BE2C (cell line): ENCODE measurements at regions not wholly inside any gene's neighbourhood (a gene's known extent, or its start where the extent isn't known, plus 50 kb on each side); places are given as distances from the start of the nearest gene placed in this dataset.

Source experiments
- DNase-seq: peaks from one replicate; pipeline ENCODE4 v3.0.0-alpha.2; 2020
- H3K27me3 ChIP-seq: fragments of 250-450 bp; sonication (Bioruptor Pico); 2 replicates; pipeline ENCODE4 v1.5.1; 2020; ENCODE audit warnings: mild to moderate bottlenecking
- H3K36me3 ChIP-seq: fragments of 250-450 bp; sonication (Bioruptor Pico); 2 replicates; pipeline ENCODE4 v1.5.1; 2020; ENCODE audit warnings: mild to moderate bottlenecking
- H3K4me1 ChIP-seq: fragments of 250-450 bp; sonication (Bioruptor Pico); 2 replicates; pipeline ENCODE4 v1.5.1; 2020
- H3K4me3 ChIP-seq: 2 replicates; pipeline ENCODE4 v1.5.1; 2011; ENCODE audit warnings: low read depth, low read length
- H3K9me3 ChIP-seq: fragments of 250-450 bp; sonication (Bioruptor Pico); 2 replicates; pipeline ENCODE4 v1.5.1; 2020
- TF ChIP-seq, protein P1 (sequence below): IDR thresholded peaks from 2 replicates; pipeline ENCODE4 v1.5.1; 2012; ENCODE audit warnings: mild to moderate bottlenecking, low read depth, low read length

DNA sequence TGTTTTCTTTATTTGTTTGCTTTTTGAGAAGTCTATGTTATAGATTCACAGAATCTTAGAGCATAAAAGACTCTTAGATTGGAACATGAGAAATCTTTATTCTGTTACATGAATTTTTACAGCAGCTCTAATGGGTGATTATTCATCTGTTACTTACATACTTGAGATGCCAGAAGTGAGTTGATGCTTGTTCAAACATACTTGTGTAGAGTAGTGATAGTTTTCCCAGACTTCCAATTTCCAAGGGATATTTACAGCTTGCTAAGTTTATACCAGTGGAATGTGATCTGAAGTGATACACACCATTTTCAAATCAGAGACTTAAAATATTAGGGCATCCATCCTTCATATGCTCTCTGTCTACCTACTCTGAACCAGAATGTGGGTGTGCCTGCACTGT is 252.9 kb upstream of the SMIM31 start:
- H3K36me3 ChIP-seq = no peaks in the 10 kb centered on the region
- DNase-seq = no peak
- no peaks in the 10 kb centered on the region for H3K9me3 ChIP-seq
- no peaks in the 10 kb centered on the region for H3K4me1 ChIP-seq
- TF ChIP-seq, protein P1, sequence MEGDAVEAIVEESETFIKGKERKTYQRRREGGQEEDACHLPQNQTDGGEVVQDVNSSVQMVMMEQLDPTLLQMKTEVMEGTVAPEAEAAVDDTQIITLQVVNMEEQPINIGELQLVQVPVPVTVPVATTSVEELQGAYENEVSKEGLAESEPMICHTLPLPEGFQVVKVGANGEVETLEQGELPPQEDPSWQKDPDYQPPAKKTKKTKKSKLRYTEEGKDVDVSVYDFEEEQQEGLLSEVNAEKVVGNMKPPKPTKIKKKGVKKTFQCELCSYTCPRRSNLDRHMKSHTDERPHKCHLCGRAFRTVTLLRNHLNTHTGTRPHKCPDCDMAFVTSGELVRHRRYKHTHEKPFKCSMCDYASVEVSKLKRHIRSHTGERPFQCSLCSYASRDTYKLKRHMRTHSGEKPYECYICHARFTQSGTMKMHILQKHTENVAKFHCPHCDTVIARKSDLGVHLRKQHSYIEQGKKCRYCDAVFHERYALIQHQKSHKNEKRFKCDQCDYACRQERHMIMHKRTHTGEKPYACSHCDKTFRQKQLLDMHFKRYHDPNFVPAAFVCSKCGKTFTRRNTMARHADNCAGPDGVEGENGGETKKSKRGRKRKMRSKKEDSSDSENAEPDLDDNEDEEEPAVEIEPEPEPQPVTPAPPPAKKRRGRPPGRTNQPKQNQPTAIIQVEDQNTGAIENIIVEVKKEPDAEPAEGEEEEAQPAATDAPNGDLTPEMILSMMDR = no peak
- H3K27me3 ChIP-seq = no peaks in the 10 kb centered on the region
- H3K4me3 ChIP-seq = no peak overlapping the region

DNA sequence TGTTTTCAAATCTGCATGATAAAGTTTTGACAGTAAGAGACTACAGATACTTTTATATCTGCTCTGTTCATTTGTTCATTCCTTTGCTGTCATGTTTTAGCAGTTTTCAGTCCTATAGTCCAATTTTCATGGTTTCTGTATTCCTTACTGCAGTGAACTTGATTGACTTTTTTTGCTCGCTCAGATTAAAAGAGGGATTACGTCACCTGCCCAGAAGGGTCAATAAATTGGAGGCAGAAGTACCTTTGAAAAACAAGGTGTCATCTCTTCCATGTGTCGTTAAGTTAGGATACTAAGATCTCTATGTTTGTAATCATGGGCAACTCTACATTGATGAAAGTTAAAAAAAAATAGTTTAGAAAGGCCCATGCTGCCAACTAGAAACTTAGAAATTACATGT is 250.1 kb upstream of the SMIM31 start:
- Histone ChIP-seq H3K27me3 (no peaks in the 10 kb centered on the region), H3K4me3 (no peak overlapping the region), H3K9me3 (no peaks in the 10 kb centered on the region), H3K36me3 (no peaks in the 10 kb centered on the region), H3K4me1 (no peaks in the 10 kb centered on the region)
- DNase-seq = no peak
- TF ChIP-seq, protein P1 = no peak

GRCh38 chr4:164508097-164508496 is 245.8 kb upstream of the SMIM31 start:
- H3K9me3 ChIP-seq = no peaks in the 10 kb centered on the region; the same call in 1 of the 2 replicates
- TF ChIP-seq, protein P1 = no peak
- DNase-seq = no peak
- no peak overlapping the region for H3K4me3 ChIP-seq
- no peaks in the 10 kb centered on the region for H3K27me3 ChIP-seq
- no peaks in the 10 kb centered on the region for H3K4me1 ChIP-seq
- no peaks in the 10 kb centered on the region for H3K36me3 ChIP-seq

DNA sequence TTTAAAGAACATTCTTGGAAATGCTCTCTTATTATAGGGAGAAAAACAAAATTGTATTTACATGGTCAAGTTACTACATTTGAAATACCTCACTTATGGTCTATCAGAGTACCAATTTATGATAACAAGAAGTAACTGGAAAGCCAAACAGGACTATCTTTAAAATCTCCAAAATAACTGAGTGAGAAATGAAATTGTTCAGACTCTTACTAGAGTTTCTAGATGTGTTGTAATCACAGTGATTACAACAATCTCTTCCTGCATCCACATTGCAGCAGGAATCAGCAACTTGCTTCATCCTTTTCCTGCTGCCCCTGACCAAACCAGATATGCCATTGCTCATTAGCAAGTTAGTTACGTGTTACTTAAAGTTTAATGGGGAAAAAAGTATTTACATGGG is 245.2 kb upstream of the SMIM31 start:
- no peaks in the 10 kb centered on the region; the same call in 1 of the 2 replicates for H3K9me3 ChIP-seq
- no peak for DNase-seq
- H3K27me3 ChIP-seq = no peaks in the 10 kb centered on the region
- H3K36me3 ChIP-seq = no peaks in the 10 kb centered on the region
- no peak overlapping the region for H3K4me3 ChIP-seq
- TF ChIP-seq, protein P1 = no peak
- H3K4me1 ChIP-seq = no peaks in the 10 kb centered on the region

- Histone ChIP-seq H3K36me3 (no peaks in the 10 kb centered on the region), H3K4me1 (no peaks in the 10 kb centered on the region), H3K9me3 (no peaks in the 10 kb centered on the region; the same call in 1 of the 2 replicates), H3K27me3 (no peaks in the 10 kb centered on the region), H3K4me3 (no peak overlapping the region)
- no peak for DNase-seq
- TF ChIP-seq, protein P1 = no peak
These were observed 244.0 kb upstream of the SMIM31 start for GRCh38 chr4:164509951-164510350.

- no peak for DNase-seq
- Histone ChIP-seq H3K9me3 (no peaks in the 10 kb centered on the region; the same call in 1 of the 2 replicates), H3K4me1 (no peaks in the 10 kb centered on the region), H3K27me3 (no peaks in the 10 kb centered on the region), H3K4me3 (no peak overlapping the region), H3K36me3 (no peaks in the 10 kb centered on the region)
- TF ChIP-seq, protein P1 = no peak
These were observed 241.8 kb upstream of the SMIM31 start for GRCh38 chr4:164512124-164512523.
